SU-DHL-6 (cell line): ENCODE measurements at regions not wholly inside any gene's neighbourhood (a gene's known extent, or its start where the extent isn't known, plus 50 kb on each side); places are given as distances from the start of the nearest gene placed in this dataset.

Experiments used
- EZH2phosphoT487 ChIP-seq: fragments of 200-600 bp; sonication (generic), shearing (Covaris generic); conservative IDR thresholded peaks from 2 replicates; pipeline ENCODE4 v1.6.1; 2018; ENCODE audit warnings: mild to moderate bottlenecking, antibody characterized with exemption, low read length, moderate library complexity, mixed read lengths
- TF ChIP-seq, protein P1 (sequence below): fragments of 200-600 bp; sonication (generic); IDR thresholded peaks from one replicate; pipeline ENCODE4 v1.5.1; 2017; ENCODE audit warnings: antibody characterized with exemption, mild to moderate bottlenecking, low read length, moderate library complexity; ENCODE audit not compliant: insufficient read depth, poor library complexity, severe bottlenecking

DNA sequence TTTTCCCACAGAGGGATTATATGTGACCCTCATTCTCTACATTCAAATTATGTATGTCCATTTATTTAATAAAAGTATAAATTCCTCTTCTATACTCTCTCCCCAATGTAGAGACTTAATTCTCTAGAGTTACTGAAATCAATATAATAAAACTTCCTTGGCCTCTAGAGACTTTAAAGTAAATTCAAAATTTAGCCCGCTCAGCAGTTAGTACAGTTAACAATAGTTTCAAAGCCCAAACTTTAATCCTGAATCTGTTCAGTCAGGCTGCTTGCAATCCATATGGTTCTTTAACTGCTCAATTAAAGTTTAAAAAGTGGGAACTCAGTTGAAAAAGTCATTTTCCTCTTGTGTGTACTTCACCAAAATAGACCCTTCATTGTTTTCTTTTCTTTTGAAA, 2558.4 kb downstream of the ARAP2 start:
- TF ChIP-seq, protein P1, sequence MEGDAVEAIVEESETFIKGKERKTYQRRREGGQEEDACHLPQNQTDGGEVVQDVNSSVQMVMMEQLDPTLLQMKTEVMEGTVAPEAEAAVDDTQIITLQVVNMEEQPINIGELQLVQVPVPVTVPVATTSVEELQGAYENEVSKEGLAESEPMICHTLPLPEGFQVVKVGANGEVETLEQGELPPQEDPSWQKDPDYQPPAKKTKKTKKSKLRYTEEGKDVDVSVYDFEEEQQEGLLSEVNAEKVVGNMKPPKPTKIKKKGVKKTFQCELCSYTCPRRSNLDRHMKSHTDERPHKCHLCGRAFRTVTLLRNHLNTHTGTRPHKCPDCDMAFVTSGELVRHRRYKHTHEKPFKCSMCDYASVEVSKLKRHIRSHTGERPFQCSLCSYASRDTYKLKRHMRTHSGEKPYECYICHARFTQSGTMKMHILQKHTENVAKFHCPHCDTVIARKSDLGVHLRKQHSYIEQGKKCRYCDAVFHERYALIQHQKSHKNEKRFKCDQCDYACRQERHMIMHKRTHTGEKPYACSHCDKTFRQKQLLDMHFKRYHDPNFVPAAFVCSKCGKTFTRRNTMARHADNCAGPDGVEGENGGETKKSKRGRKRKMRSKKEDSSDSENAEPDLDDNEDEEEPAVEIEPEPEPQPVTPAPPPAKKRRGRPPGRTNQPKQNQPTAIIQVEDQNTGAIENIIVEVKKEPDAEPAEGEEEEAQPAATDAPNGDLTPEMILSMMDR: no peak
- TF ChIP-seq EZH2phosphoT487: no peak
